Neural progenitor cell (in vitro differentiated cells): ENCODE measurements at regions not wholly inside any gene's neighbourhood (a gene's known extent, or its start where the extent isn't known, plus 50 kb on each side); places are given as distances from the start of the nearest gene placed in this dataset.

ENCODE experiments used
- EZH2phosphoT487 ChIP-seq: fragments of 200-600 bp; sonication (generic); IDR thresholded peaks from 2 replicates; pipeline ENCODE4 v1.6.1; 2017; ENCODE audit warnings: antibody characterized with exemption
- TF ChIP-seq, protein P1 (sequence below): fragments of 200-600 bp; sonication (generic); IDR thresholded peaks from 2 replicates; pipeline ENCODE4 v1.5.1; 2017; ENCODE audit warnings: antibody characterized with exemption, mild to moderate bottlenecking

DNA sequence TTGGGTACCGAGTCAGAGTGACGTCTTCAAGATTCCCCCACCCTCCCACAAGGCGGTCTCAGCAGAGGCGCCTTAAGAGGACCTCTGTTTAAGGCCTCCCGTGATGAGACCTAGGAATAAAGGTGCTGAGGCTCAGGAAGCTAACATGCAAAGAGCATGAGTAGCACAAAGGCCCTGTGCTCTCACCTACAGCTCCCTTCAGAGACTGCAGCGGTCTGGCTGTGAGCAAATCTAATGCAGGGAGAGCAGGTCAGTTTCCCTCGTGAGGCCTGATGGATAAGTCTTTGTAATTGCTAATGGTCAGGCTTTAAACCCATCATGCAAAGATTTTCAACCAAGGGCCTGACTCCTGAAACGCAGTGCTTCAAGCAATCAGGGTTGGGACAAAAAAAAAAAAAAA, 909.3 kb upstream of the GHITM start:
- TF ChIP-seq, protein P1, sequence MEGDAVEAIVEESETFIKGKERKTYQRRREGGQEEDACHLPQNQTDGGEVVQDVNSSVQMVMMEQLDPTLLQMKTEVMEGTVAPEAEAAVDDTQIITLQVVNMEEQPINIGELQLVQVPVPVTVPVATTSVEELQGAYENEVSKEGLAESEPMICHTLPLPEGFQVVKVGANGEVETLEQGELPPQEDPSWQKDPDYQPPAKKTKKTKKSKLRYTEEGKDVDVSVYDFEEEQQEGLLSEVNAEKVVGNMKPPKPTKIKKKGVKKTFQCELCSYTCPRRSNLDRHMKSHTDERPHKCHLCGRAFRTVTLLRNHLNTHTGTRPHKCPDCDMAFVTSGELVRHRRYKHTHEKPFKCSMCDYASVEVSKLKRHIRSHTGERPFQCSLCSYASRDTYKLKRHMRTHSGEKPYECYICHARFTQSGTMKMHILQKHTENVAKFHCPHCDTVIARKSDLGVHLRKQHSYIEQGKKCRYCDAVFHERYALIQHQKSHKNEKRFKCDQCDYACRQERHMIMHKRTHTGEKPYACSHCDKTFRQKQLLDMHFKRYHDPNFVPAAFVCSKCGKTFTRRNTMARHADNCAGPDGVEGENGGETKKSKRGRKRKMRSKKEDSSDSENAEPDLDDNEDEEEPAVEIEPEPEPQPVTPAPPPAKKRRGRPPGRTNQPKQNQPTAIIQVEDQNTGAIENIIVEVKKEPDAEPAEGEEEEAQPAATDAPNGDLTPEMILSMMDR: no peak
- no peak for TF ChIP-seq EZH2phosphoT487
